GM12878 (cell line): ENCODE measurements at regions not wholly inside any gene's neighbourhood (a gene's known extent, or its start where the extent isn't known, plus 50 kb on each side); places are given as distances from the start of the nearest gene placed in this dataset.

ENCODE experiments used
- ATAC-seq: fragments of 200-7000 bp; cut with Tn5 transposase; 3 replicates; pipeline ENCODE4 v1.9.1; 2020; ENCODE audit warnings: mild to moderate bottlenecking, moderate library complexity
- BruUV-seq: library from RNA; stranded (reverse); fragments of 400-500 nt; replicated peaks from 2 replicates; lab custom pipeline; 2021; lab: Mats Ljungman, UMichigan
- CTCF ChIA-PET: fragments of 300-600 bp; sonication (Branson Sonifier 250); formaldehyde crosslinking; extraction: SDS; loops from one replicate; lab custom pipeline; 2021; ENCODE audit warnings: inconsistent platforms; lab: Yijun Ruan, JAX
- POLR2A ChIA-PET: fragments of 350-600 bp; formaldehyde crosslinking; extraction: SDS; loops from one replicate; lab custom pipeline; 2021; ENCODE audit warnings: inconsistent platforms; lab: Charles Lee
- RAD21 ChIA-PET: fragments of 300-600 bp; sonication (Branson Sonifier 250); formaldehyde crosslinking; loops from one replicate; lab custom pipeline; 2023; ENCODE audit warnings: antibody characterized with exemption; ENCODE audit not compliant: unreplicated experiment; lab: Charles Lee
- SMC1A ChIA-PET: fragments of 300-600 bp; sonication (Branson Sonifier 250); formaldehyde crosslinking; loops from one replicate; lab custom pipeline; 2023; ENCODE audit not compliant: unreplicated experiment, uncharacterized antibody; lab: Charles Lee
- DNase-seq: peaks from one replicate; pipeline ENCODE4 v3.0.0-alpha.2; 2011; ENCODE audit warnings: low read depth, low spot score
- FAIRE-seq: peaks from 3 replicates; lab custom pipeline; 2011; peaks lifted over from hg19 to GRCh38; lab: Jason Lieb, UNC
- H2AFZ ChIP-seq: 2 replicates; pipeline ENCODE4 v1.6.0; 2011; ENCODE audit warnings: low read depth, low read length, control low read depth; ENCODE audit not compliant: control insufficient read depth
- H3K27ac ChIP-seq: 2 replicates; pipeline ENCODE4 v1.5.1; 2011; ENCODE audit warnings: control low read depth; ENCODE audit not compliant: control insufficient read depth, insufficient read depth
- H3K27me3 ChIP-seq, 2 experiments: replicated peaks in 1 of 2; 2 replicates each; pipeline versions ENCODE4 v1.6.0 to v1.6.1; 2011; ENCODE audit warnings: low read length in 1 of 2; ENCODE audit not compliant: control insufficient read depth in 2 of 2, insufficient read depth in 2 of 2
- H3K36me3 ChIP-seq, 2 experiments: 2 replicates each; pipeline ENCODE4 v1.5.1; 2011; ENCODE audit warnings: low read length in 1 of 2; ENCODE audit not compliant: control insufficient read depth in 2 of 2, insufficient read depth in 2 of 2
- H3K4me1 ChIP-seq: 2 replicates; pipeline ENCODE4 v1.6.1; 2011; ENCODE audit warnings: mild to moderate bottlenecking, low read length, moderate library complexity, mixed read lengths; ENCODE audit not compliant: control insufficient read depth, insufficient read depth
- H3K4me2 ChIP-seq: 2 replicates; pipeline ENCODE4 v1.6.0; 2011; ENCODE audit warnings: control low read depth; ENCODE audit not compliant: control insufficient read depth, insufficient read depth
- H3K4me3 ChIP-seq: fragments of 200-600 bp; sonication (generic); 2 replicates; pipeline ENCODE4 v1.5.1; 2016
- H3K79me2 ChIP-seq: 2 replicates; pipeline ENCODE4 v1.6.0; 2011; ENCODE audit warnings: low read length; ENCODE audit not compliant: control insufficient read depth, insufficient read depth
- H3K9ac ChIP-seq: 2 replicates; pipeline ENCODE4 v1.8.0; 2011; ENCODE audit warnings: low read length, control low read depth, mixed read lengths; ENCODE audit not compliant: control insufficient read depth, insufficient read depth
- H3K9me3 ChIP-seq: replicated peaks from 3 replicates; pipeline ENCODE4 v1.5.1; 2011; ENCODE audit warnings: mild to moderate bottlenecking, low read length; ENCODE audit not compliant: control insufficient read depth, insufficient read depth
- H4K20me1 ChIP-seq: 2 replicates; pipeline ENCODE4 v1.6.0; 2011; ENCODE audit not compliant: control insufficient read depth, insufficient read depth
- EED ChIP-seq: sonication (generic); IDR thresholded peaks from 2 replicates; pipeline ENCODE4 v1.6.1; 2016; ENCODE audit warnings: antibody characterized with exemption, low read depth
- MEF2A ChIP-seq: IDR thresholded peaks from 2 replicates; pipeline ENCODE4 v1.6.1; 2011; ENCODE audit warnings: low read depth, mild to moderate bottlenecking, low read length, moderate library complexity; ENCODE audit not compliant: insufficient read depth
- MYB ChIP-seq: fragments of 150-350 bp; IDR thresholded peaks from 2 replicates; pipeline ENCODE4 v1.6.1; 2014; ENCODE audit warnings: mild to moderate bottlenecking, low read depth, low read length, borderline replicate concordance
- NR2C1 ChIP-seq: fragments of 450-650 bp; IDR thresholded peaks from 2 replicates; pipeline ENCODE4 v1.6.1; 2017; ENCODE audit warnings: antibody characterized with exemption, mild to moderate bottlenecking, moderate library complexity
- PML ChIP-seq: IDR thresholded peaks from 2 replicates; pipeline ENCODE4 v1.6.1; 2012; ENCODE audit warnings: low read length, inconsistent platforms
- POU2F2 ChIP-seq: IDR thresholded peaks from 3 replicates; pipeline ENCODE4 v1.6.1; 2011; ENCODE audit warnings: low read depth, mild to moderate bottlenecking, low read length, borderline replicate concordance
- RFX5 ChIP-seq: IDR thresholded peaks from 2 replicates; pipeline ENCODE4 v1.6.1; 2011; ENCODE audit warnings: low read depth, low read length, improper control_type of control experiment
- SMC3 ChIP-seq: IDR thresholded peaks from 2 replicates; pipeline ENCODE4 v1.6.1; 2011; ENCODE audit warnings: low read length, improper control_type of control experiment, borderline replicate concordance
- TCF12 ChIP-seq: IDR thresholded peaks from 2 replicates; pipeline ENCODE4 v1.6.1; 2011; ENCODE audit warnings: low read depth, mild to moderate bottlenecking, low read length
- ZNF622 ChIP-seq: fragments of 450-650 bp; IDR thresholded peaks from 2 replicates; pipeline ENCODE4 v1.6.1; 2017; ENCODE audit warnings: mild to moderate bottlenecking, inconsistent platforms
- WGBS: methylation state at CpG from one replicate; pipeline ENCODE4 v1.1.6; 2016; ENCODE audit warnings: low lambda C conversion rate; ENCODE audit not compliant: insufficient replicate concordance, insufficient coverage; ENCODE audit errors: missing lambda C conversion rate; 5-methylcytosine and 5-hydroxymethylcytosine counted together
- in situ Hi-C: fragments of 300-500 bp; cut with MboI; formaldehyde crosslinking; loops from 9 replicates; pipeline ENCODE4 v1.14.3; 2018; ENCODE audit warnings: mixed read lengths
- intact Hi-C: fragments of 100-400 bp; cut with micrococcal nuclease; formaldehyde crosslinking; loops from one replicate; pipeline ENCODE4 v1.14.2; 2022; ENCODE audit not compliant: unreplicated experiment
- TF ChIP-seq, protein P1 (sequence below): IDR thresholded peaks from 2 replicates; pipeline ENCODE4 v1.6.1; 2011; ENCODE audit warnings: borderline replicate concordance, low read depth, mild to moderate bottlenecking, moderate library complexity, low read length; ENCODE audit not compliant: insufficient read depth, poor library complexity, severe bottlenecking
- TF ChIP-seq, protein P2 (sequence below): fragments of 450-650 bp; IDR thresholded peaks from 2 replicates; pipeline ENCODE4 v1.6.1; 2017; ENCODE audit warnings: low read depth, mild to moderate bottlenecking, moderate library complexity

- Histone ChIP-seq H3K9ac (no peak overlapping the region), H3K79me2 (no peaks in the 10 kb centered on the region), H3K4me2 (no peak overlapping the region), H3K4me3 (no peak overlapping the region), H3K36me3 (no peaks in the 10 kb centered on the region), H2AFZ (no peak overlapping the region), H3K27me3 (no peaks in the 10 kb centered on the region), H3K4me1 (no peaks in the 10 kb centered on the region), H3K9me3 (no peaks in the 10 kb centered on the region), H3K27ac (no peak overlapping the region), H4K20me1 (no peaks in the 10 kb centered on the region)
- DNase-seq (no peak), ATAC-seq (no peak), FAIRE-seq (no peak)
- 0% methylated on average over 3 of the region's 3 CpGs for WGBS
- RAD21 ChIA-PET, result no interaction called here
- SMC1A ChIA-PET, result interaction anchor here (0.7 to 1.5 kb wide), 5 partner anchors 13 to 261 kb away, joined by 3 to 4 read pairs (median 3); no protein-coding TSS in a partner anchor
- POLR2A ChIA-PET, result no interaction called here
- TF ChIP-seq MYB (no peak), ZNF622 (no peak), TCF12 (no peak), SMC3 (no peak), PML (no peak), RFX5 (no peak), EED (no peak), MEF2A (no peak), NR2C1 (no peak), POU2F2 (no peak)
- TF ChIP-seq, protein P1, sequence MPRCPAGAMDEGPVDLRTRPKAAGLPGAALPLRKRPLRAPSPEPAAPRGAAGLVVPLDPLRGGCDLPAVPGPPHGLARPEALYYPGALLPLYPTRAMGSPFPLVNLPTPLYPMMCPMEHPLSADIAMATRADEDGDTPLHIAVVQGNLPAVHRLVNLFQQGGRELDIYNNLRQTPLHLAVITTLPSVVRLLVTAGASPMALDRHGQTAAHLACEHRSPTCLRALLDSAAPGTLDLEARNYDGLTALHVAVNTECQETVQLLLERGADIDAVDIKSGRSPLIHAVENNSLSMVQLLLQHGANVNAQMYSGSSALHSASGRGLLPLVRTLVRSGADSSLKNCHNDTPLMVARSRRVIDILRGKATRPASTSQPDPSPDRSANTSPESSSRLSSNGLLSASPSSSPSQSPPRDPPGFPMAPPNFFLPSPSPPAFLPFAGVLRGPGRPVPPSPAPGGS, result no peak
- TF ChIP-seq, protein P2, sequence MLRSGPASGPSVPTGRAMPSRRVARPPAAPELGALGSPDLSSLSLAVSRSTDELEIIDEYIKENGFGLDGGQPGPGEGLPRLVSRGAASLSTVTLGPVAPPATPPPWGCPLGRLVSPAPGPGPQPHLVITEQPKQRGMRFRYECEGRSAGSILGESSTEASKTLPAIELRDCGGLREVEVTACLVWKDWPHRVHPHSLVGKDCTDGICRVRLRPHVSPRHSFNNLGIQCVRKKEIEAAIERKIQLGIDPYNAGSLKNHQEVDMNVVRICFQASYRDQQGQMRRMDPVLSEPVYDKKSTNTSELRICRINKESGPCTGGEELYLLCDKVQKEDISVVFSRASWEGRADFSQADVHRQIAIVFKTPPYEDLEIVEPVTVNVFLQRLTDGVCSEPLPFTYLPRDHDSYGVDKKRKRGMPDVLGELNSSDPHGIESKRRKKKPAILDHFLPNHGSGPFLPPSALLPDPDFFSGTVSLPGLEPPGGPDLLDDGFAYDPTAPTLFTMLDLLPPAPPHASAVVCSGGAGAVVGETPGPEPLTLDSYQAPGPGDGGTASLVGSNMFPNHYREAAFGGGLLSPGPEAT, result no peak
- CTCF ChIA-PET, result interaction anchor here (0.6 kb wide), 1 partner anchor 57 kb away, joined by 3 read pairs; no protein-coding TSS in a partner anchor
- intact Hi-C loops (no loop called here), in situ Hi-C loops (no loop called here)
- no TSS peak for BruUV-seq
These were observed 192.4 kb downstream of the BMP2 start for GRCh38 chr20:6959900-6960312.
